Dermis blood vessel endothelial cell (primary cell): ENCODE measurements at regions not wholly inside any gene's neighbourhood (a gene's known extent, or its start where the extent isn't known, plus 50 kb on each side); places are given as distances from the start of the nearest gene placed in this dataset.
"Not testable (repeated sequence)": the region's sequence is repeated elsewhere in the genome, so short reads cannot be mapped to it uniquely, and the experiment has no call there.

Source experiments
- DNase-seq: peaks from one replicate; pipeline ENCODE4 v3.0.0; 2010

DNA sequence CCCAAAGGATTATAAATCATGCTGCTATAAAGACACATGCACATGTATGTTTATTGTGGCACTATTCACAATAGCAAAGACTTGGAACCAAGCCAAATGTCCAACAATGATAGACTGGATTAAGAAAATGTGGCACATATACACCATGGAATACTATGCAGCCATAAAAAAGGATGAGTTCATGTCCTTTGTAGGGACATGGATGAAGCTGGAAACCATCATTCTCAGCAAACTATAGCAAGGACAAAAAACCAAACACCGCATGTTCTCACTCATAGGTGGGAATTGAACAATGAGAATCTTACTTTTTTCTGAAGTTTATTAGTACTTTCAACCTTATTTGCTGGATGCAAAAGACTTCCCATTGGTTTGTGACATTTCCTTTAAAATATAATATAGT is 101.0 kb upstream of the TBX18 start:
- DNase-seq = not testable (repeated sequence)

- no peak for DNase-seq
Measured at GRCh38 chr6:84862843-84863242, 98.4 kb upstream of the TBX18 start.

DNA sequence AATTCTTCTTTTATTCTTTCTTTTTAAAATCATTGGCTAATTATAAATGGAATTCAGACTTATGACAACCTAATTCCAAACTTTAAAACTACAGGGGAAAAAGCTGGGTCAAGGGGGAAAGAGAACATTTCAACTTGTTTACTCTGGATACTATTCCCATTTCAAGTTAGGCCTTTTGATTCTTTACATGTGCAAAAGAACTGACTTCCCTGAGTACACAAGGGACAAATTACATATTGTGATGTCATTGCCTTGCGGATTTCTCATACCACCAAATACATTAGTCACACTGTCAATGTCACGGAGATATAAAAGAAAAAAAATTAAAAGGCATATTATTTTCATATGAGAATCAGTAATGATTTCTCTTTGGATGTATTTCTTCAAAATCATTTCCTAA is 96.5 kb upstream of the TBX18 start:
- no peak for DNase-seq

GRCh38 chr6:84860509-84860908 is 96.1 kb upstream of the TBX18 start:
- DNase-seq = no peak

DNA sequence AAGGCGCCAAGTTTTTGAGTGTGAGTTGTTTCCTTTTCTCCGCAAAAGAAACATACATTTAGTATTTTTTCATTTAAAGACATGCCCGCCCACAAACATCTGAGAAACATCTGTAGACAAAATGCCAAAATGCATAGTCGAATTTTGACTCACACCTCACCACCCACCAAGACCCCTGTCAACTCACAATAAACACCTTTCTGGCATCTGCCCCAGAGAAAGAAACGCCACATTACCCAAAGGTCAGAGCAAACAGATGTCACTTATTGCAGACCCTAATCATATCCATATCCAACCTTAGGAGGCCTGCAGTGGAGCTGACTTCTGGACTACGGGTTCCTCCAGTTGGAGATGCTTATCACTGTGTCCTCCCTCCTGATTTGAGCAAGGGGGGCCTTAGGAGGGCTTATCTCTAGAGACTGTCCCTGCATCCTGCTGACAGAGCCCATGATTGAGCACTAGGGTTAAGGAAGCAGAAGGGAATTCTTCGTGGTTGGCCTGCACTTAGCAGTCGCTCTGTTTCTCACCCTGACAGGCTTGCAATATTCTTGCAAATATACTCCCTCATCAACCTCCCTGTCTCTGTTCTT is 90.5 kb upstream of the TBX18 start:
- DNase-seq = no peak

DNA sequence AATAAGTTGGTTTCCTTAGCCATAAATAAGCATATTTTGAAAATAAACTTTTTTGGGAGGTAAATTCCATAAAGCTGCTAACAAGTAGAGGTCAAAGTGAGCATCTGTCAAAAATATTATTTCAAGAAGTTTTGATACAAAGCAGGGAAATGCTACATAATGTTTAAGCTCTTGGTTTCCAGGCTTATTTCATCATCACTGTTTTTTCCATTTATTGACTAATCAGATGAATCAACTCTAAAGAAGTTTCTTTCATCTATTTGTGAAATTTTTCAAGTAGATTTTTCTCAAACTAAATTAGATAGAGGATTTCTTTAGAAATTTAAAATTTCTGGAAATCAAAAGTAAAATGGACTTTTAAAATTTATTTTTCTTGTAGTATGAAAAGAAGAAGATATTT is 89.5 kb upstream of the TBX18 start:
- DNase-seq = no peak

DNA sequence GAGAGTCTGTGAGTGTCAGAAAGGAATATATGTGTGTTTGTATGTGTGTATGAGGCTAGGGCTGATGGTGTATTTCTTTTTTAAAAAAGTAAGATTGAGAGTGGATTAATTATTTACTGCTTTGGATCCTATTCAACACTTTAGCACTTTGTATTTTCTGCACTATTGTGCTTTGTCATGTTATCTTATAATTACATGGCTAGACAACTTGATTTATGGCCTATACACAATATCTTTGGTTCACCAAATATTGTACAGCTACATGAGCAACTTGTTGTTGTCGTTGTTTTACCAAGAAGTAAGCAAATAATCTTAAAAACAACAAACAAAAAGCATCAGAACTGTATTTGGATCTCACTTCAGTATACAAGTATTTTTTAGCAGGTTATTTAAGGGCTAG is 84.6 kb upstream of the TBX18 start:
- no peak for DNase-seq

DNA sequence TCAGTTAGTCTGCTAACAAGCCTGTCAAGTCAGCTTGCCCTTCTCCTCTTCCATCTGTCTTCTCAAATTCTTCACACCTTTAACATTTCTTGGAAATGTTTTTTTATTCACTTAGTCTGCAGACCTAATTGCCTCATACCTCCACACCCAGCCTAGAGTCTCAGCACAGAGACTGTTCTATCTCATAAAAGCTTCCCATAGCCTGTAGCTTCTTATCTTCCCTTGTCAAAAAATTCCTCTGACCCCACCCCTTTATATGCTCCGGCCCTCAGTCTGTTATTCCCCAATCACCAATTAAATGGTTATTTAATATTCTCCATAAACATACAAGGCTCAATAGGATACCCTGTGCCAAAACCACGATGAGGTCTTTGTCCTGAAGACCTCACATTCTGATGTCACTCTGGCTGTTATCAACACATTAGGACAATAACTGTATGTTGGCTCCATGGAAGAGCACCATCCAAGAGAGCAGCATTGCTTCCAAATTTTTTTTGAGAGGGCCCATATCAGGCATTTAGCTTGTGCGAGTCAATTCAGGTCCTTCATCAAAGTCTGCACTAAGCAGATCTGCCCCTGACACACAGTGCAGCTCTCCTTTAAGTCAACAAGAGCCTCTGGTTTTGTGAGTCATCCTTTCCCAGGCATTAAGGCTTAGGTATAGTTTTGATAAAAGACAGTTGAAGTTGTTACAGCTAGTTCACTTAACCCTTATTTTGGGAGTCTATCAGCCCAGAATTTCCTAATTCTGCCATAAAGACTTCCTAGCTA is 83.2 kb upstream of the TBX18 start:
- DNase-seq = peak; percentile 18

- DNase-seq = peak; percentile 31
Measured at GRCh38 chr6:84842525-84843166, 78.2 kb upstream of the TBX18 start.

DNA sequence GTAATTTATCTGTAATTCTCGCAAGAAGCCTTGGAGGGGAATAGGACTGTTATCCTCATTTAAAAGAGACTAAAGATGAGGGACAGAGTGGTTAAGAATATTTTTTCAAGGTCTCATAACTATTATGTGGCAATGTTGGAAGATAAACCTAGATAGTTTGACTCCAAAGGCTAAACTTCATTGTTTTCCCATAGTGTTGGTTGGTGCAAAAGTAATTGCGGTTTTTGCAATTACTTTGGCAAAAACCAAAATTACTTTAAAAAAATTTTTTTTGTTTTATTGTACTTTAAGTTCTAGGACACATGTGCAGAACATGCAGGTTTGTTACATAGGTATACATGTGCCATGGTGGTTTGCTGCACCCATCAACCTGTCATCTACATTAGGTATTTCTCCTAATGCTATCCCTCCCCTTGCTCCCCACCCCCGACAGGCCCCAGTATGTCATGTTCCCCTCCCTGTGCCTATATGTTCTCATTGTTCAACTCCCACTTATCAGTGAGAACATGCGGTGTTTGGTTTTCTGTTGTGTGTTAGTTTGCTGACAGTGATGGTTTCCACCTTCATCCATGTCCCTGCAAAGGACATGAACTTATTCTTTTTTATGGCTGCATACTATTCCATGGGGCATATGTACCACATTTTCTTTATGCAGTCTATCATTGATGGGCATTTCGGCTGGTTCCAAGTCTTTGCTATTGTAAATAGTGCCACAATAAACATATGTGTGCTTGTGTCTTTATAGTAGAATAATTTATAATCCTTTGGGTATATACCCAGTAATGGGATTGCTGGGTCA is 72.9 kb upstream of the TBX18 start:
- not testable (repeated sequence) for DNase-seq

DNA sequence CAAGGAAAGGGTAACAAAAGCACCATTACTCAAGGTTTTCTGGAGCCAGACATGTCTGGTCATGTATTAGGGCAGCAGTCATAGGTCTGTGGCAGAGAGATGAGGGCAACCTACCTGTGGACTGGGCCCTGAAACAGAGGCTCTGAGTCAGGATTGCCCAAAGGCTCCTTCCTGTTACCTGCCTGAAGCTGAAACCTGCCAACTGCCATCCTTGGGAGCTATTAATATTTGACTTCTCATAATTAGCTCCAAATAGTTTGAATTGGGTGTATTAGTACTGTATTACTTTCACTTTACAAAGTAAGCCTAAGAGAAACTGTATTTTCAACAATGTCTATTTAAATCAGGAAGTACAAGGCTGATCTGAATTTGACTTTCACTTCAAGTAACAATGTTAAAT is 72.0 kb upstream of the TBX18 start:
- DNase-seq = no peak

- no peak for DNase-seq
Measured at GRCh38 chr6:84835340-84835739, 70.9 kb upstream of the TBX18 start.

GRCh38 chr6:84831924-84832323 is 67.5 kb upstream of the TBX18 start:
- DNase-seq = not testable (repeated sequence)

DNA sequence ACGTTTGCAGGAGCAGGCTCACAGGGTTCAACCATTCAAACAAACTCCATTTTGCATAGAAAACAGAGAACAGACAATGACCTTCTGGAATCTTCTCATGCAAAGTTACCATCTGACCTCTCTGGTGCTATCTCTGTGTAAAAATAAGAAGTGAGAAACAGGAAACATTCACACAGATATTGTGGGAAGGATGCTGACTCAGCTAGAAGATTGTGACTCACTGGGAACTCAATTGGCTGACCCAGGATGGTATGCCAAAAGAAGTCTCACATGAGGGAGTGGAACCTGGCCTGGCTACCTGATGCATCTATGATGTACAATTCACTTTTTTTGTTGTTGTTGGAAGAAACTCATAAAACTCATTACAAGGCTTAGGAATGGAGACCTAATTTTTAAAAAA is 61.1 kb upstream of the TBX18 start:
- DNase-seq = peak; percentile 61

GRCh38 chr6:84821314-84821713 is 56.9 kb upstream of the TBX18 start:
- DNase-seq = not testable (repeated sequence)

- DNase-seq = no peak
Measured at GRCh38 chr6:84816741-84817140, 52.3 kb upstream of the TBX18 start.

DNA sequence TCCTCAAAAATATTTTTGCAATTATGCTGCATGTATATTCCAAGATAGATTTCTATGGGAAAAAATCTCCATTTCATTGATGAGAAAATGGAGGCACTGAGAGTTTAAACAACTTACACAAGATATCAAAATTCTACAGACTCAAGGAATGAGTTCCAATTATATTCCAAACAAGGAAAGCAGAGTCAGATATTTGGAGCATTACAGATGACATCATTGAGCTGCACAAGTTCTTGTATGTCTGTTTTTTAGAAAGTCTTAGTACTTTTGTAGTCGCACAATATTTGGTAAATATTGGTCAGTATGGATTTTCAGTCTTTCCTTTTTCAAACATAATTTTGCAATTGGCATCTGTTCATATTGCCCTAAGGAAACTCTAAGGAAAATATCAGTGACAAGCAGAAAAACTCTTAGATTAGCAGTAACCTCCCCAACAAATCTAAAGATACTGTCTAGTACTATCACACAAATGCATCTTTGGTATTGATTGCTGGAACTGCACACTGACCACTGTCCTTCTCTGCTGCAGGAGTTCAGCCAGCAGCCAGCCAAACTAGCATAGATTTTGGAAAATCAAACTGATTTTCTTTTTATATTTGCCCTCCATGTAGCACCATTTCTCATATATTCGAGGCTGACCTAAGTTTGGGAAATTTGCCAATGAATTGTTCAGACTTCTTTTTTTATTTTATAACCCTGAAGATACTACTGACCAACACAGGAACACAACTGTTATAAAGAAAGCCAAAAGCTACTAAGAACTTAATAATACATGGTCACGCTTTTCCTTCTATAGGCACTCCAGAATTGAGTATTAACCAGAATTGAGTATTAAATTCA is 51.7 kb upstream of the TBX18 start:
- peak; percentile 30 for DNase-seq
